GM13977 (cell line): ENCODE measurements at regions not wholly inside any gene's neighbourhood (a gene's known extent, or its start where the extent isn't known, plus 50 kb on each side); places are given as distances from the start of the nearest gene placed in this dataset.

Experiments used
- DNase-seq: peaks from one replicate; pipeline ENCODE4 v3.0.0; 2012; ENCODE audit warnings: low spot score
- in situ Hi-C: fragments of 300-500 bp; cut with MboI; formaldehyde crosslinking; loops from one replicate; pipeline ENCODE4 v1.12.0; 2022; ENCODE audit warnings: low sequenced_read_pairs, low pct_unique_long_range_greater_than_20kb, mixed read lengths, inconsistent platforms; ENCODE audit not compliant: unreplicated experiment
- TF ChIP-seq, protein P1 (sequence below): IDR thresholded peaks from 2 replicates; pipeline ENCODE4 v1.5.1; 2012; ENCODE audit warnings: mild to moderate bottlenecking, control low read depth; ENCODE audit not compliant: insufficient read depth; ENCODE audit errors: extremely low read depth, missing control alignments

DNA sequence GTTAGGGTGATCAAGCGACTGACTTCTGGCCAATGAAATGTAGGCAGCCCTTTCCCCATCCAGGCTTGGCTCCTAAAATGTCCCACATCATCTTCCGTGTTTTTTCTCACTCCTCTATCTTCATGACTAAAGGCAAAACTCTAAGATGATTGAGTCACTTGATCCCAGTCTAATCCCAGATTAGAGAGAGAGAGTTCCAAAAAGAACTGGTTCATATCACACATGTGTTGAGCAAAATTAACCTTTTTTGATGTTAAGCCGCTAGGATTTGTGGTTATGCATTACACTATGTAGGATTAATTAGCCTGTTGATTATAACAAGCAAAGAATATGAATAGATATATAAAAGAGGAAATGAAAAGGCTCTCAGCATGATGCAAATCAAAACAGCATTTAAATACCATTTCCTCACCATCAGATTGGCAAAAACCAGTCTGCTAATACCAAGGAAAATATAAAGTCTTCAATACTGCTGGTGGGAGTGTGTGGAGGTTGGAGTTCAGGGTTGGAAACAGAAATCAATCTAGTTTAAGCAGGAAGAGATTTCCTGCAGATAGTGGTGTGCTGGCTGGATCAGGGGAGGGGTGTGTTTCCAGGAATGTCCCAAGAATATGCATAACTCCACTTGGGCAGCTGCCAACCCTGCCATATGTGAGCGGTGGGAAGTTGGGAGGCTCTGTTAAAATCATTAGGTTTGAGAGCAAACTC is 187.6 kb upstream of the S1PR3 start:
- no peak for DNase-seq
- TF ChIP-seq, protein P1, sequence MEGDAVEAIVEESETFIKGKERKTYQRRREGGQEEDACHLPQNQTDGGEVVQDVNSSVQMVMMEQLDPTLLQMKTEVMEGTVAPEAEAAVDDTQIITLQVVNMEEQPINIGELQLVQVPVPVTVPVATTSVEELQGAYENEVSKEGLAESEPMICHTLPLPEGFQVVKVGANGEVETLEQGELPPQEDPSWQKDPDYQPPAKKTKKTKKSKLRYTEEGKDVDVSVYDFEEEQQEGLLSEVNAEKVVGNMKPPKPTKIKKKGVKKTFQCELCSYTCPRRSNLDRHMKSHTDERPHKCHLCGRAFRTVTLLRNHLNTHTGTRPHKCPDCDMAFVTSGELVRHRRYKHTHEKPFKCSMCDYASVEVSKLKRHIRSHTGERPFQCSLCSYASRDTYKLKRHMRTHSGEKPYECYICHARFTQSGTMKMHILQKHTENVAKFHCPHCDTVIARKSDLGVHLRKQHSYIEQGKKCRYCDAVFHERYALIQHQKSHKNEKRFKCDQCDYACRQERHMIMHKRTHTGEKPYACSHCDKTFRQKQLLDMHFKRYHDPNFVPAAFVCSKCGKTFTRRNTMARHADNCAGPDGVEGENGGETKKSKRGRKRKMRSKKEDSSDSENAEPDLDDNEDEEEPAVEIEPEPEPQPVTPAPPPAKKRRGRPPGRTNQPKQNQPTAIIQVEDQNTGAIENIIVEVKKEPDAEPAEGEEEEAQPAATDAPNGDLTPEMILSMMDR, result no peak
- in situ Hi-C loops, result no loop called here

DNA sequence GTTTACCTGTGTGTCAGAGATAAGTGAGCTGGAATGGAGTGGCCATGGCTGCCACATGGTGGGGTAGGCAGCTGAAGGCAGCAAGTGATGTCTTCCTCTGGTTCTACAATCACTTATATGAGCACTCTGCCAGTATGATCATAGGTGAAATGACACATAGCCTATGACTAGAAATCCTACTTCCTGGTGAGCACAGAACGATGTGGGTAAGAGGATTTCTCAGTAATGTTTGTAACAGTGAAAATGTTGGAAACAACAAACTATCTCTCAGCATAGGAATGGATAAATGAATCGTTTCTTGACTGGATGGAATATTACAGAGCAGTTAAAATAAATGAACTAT is 187.0 kb upstream of the S1PR3 start:
- in situ Hi-C loops, result no loop called here
- TF ChIP-seq, protein P1, result no peak
- no peak for DNase-seq

DNA sequence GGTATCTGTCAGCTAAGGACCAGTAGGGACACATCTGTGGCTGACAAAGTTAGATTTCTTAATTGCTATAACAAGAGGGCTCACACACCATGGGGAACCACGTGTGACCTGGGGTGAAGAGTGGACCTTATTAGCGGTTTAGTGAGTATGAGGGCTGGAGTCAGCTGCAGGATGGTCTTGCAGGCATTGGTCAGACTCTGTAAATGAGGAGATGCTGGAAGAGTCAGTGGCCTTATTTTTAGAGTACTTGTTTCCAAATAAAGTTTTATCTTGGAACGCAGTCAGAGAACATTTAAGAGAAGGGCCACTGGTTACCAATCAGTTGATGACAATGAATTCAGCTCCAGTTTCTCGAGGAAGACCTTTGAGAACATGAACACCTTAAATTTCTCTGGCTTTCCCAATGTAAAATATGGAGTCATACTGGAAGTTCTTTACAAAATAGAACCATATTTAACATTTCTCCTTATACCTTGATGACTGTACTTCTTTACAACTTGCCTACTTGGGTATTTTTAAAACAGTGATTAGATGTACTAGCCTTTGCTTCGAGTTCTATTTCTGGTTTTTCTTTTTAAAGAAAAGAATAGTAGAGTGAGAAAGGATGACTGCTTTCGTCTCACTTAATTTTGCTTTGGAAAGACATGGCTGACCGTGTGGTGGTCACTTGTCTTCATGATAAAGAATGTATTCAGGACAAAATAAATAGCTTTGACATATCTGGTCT is 185.9 kb upstream of the S1PR3 start:
- in situ Hi-C loops, result no loop called here
- TF ChIP-seq, protein P1, result no peak

DNA sequence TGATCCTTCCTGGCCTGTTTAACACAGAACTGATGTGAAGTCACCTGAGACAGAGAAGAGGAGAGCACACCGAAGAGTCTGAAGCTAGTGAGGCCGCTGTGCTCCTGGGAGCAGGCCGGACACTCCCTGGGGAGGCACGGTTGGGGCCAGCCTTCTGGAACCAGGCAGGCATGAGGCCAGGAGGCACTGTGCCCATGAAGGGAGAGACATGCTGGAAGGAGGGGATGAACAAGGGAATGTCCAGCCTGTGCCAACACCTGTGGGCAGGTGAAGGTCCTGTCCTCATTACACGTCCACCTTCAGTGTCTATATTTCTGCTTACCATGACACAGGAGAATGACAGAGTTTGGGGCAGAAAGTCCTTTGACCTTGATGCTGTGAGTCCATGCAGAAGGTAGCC is 183.8 kb upstream of the S1PR3 start:
- in situ Hi-C loops, result no loop called here
- TF ChIP-seq, protein P1, result no peak
- no peak for DNase-seq

More for the DNA sequence above, 185.9 kb upstream of the S1PR3 start:
- DNase-seq, result no peak

DNA sequence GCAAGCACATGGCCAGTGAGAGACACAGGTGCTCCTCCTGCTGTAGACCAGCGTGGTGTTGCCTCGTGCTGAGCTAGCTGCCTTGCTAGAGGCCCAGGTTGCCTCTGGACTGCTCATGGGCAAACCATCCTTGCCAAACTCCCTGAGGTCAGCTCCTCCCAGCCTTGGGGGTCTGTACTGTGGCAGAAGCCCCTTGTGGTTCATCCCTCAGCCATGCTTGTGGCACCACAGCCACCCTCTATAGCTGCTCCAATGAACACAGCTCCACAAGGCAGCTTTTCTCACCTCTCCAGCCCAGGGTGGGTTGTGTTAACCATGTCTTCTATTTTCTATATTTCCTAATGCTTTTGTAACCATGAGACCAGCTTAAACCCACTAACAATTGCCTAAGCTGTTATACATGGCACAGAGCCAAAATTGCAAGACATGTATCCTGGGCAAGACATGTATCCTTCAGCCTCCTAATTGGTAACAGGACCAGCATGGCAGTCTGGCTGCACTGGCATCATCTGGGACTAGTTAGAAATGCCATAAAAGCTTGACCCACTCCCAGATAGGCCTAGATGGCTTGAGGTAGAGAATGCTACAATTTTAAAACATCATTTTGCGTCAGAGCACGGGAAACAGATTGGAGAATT is 183.1 kb upstream of the S1PR3 start:
- in situ Hi-C loops, result no loop called here
- TF ChIP-seq, protein P1, result no peak
- no peak for DNase-seq

DNA sequence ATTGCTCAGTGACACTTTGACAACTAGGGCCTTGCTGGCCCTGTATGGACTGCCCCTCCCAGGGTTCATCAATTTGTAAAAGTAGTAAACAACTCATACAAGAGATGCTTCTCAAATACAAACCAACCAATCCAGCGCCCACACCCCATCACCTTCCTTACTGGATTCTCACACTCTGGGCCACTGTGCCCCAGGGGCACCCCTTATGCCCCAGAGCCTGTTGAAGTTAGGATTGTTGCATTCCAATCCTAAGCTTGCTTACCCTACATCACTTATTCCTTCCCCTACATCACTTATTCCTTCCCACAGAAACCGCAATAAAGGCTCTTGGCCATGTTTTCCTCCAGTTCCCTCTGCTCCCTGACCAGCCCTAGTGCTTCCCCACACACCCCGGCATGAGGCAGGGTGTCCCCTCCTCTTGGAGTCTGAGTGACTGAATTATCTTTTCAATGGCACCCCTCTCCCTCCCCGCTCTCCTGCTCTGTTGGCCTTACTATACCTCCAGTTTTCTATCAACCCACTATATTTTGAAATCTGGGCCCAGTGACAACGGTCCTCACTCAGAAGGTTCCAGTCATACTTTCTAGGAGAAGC is 182.4 kb upstream of the S1PR3 start:
- in situ Hi-C loops, result no loop called here
- TF ChIP-seq, protein P1, result no peak
- DNase-seq, result no peak
